ENCODE measurements at regions not wholly inside any gene's neighbourhood (a gene's known extent, or its start where the extent isn't known, plus 50 kb on each side); places are given as distances from the start of the nearest gene placed in this dataset.

- Histone ChIP-seq H3K4me2 (ENCODE audit: low read length) (no peak overlapping the region), H2AFZ (ENCODE audit: low read depth, low read length, poor library complexity, severe bottlenecking) (no peak overlapping the region), H4K20me1 (ENCODE audit: insufficient read depth) (no peaks in the 10 kb centered on the region), H3K9me2 (ENCODE audit: insufficient read depth) (no peaks in the 10 kb centered on the region), H3K27me3 (ENCODE audit: insufficient read depth, low read length) (no peaks in the 10 kb centered on the region), H3K4me1 (ENCODE audit: control insufficient read depth in 1 of 2, insufficient read depth in 2 of 2, low read length in 2 of 2) (peaks cover 0 to 3% of the 10 kb centered on the region in 2 experiments; a peak in 1 of 4 replicates), H3K9ac (ENCODE audit: low read length) (no peak overlapping the region), H3K27ac (ENCODE audit: low read depth, low read length) (no peak overlapping the region), H3K4me3 (replicated peaks in 1 of 2; ENCODE audit: low read depth in 1 of 2, low read length in 2 of 2) (no peak overlapping the region), H3K79me2 (ENCODE audit: insufficient read depth, low read length) (no peaks in the 10 kb centered on the region), H3K36me3 (ENCODE audit: control insufficient read depth in 1 of 2, insufficient read depth in 2 of 2, low read length in 2 of 2) (no peaks in the 10 kb centered on the region), H3K9me3 (ENCODE audit: control insufficient read depth in 1 of 2, insufficient read depth in 1 of 2, low read depth in 1 of 2, low read length in 2 of 2) (no peaks in the 10 kb centered on the region)
- RAD21 ChIA-PET (ENCODE audit: low non-redundant PET in 1 of 2, low total read pairs in 2 of 2, uncharacterized antibody in 2 of 2, unreplicated experiment in 2 of 2) = no interaction called here
- no TSS peak for BruUV-seq (replicated peaks)
- ATAC-seq (no peak), DNase-seq (ENCODE audit: low read depth, low spot score) (no peak)
- POLR2A ChIA-PET = interaction anchor here (1.1 kb wide), 1 partner anchor 21 kb away, joined by 3 read pairs; no protein-coding TSS in a partner anchor
- intact Hi-C loops (cut with micrococcal nuclease) = no loop called here
- CTCF ChIA-PET = interaction anchor here (0.9 kb wide), 1 partner anchor 12 kb away, joined by 3 read pairs; no protein-coding TSS in a partner anchor
- TF ChIP-seq ZBTB33 (IDR thresholded peaks at IDR 0.05; ENCODE audit: extremely low read depth, insufficient replicate concordance, low read length) = no peak
- no peak for TF ChIP-seq JUND (IDR thresholded peaks at IDR 0.05)
- no peak for TF ChIP-seq RAD21 (IDR thresholded peaks at IDR 0.05; ENCODE audit: low read depth)
- TF ChIP-seq SRF (IDR thresholded peaks at IDR 0.05; ENCODE audit: low read depth) = no peak
- no peak for TF ChIP-seq ZNF274 (IDR thresholded peaks at IDR 0.05; ENCODE audit: low read depth, low read length)
- TF ChIP-seq CBX3 (IDR thresholded peaks at IDR 0.05; ENCODE audit: low read depth) = no peak
- no peak for TF ChIP-seq SP1 (IDR thresholded peaks at IDR 0.05; ENCODE audit: low read depth)
- TF ChIP-seq EZH2 (IDR thresholded peaks at IDR 0.05) = no peak
- TF ChIP-seq, protein P1, sequence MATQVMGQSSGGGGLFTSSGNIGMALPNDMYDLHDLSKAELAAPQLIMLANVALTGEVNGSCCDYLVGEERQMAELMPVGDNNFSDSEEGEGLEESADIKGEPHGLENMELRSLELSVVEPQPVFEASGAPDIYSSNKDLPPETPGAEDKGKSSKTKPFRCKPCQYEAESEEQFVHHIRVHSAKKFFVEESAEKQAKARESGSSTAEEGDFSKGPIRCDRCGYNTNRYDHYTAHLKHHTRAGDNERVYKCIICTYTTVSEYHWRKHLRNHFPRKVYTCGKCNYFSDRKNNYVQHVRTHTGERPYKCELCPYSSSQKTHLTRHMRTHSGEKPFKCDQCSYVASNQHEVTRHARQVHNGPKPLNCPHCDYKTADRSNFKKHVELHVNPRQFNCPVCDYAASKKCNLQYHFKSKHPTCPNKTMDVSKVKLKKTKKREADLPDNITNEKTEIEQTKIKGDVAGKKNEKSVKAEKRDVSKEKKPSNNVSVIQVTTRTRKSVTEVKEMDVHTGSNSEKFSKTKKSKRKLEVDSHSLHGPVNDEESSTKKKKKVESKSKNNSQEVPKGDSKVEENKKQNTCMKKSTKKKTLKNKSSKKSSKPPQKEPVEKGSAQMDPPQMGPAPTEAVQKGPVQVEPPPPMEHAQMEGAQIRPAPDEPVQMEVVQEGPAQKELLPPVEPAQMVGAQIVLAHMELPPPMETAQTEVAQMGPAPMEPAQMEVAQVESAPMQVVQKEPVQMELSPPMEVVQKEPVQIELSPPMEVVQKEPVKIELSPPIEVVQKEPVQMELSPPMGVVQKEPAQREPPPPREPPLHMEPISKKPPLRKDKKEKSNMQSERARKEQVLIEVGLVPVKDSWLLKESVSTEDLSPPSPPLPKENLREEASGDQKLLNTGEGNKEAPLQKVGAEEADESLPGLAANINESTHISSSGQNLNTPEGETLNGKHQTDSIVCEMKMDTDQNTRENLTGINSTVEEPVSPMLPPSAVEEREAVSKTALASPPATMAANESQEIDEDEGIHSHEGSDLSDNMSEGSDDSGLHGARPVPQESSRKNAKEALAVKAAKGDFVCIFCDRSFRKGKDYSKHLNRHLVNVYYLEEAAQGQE (IDR thresholded peaks at IDR 0.05; ENCODE audit: low read depth) = no peak
- TF ChIP-seq ELF1 (IDR thresholded peaks at IDR 0.05; ENCODE audit: borderline replicate concordance, low read depth) = no peak
- TF ChIP-seq TCF7L2 (IDR thresholded peaks at IDR 0.05; ENCODE audit: borderline replicate concordance, extremely low read depth, insufficient read depth, insufficient read length) = no peak
- TF ChIP-seq ATF3 (IDR thresholded peaks at IDR 0.05) = no peak
- TF ChIP-seq FOSL1 (IDR thresholded peaks at IDR 0.05; ENCODE audit: low read depth) = no peak
Measured at GRCh38 chr2:54065411-54065810, 50.0 kb upstream of the ACYP2 start.
